ENCODE measurements at regions not wholly inside any gene's neighbourhood (a gene's known extent, or its start where the extent isn't known, plus 50 kb on each side); places are given as distances from the start of the nearest gene placed in this dataset.

DNA sequence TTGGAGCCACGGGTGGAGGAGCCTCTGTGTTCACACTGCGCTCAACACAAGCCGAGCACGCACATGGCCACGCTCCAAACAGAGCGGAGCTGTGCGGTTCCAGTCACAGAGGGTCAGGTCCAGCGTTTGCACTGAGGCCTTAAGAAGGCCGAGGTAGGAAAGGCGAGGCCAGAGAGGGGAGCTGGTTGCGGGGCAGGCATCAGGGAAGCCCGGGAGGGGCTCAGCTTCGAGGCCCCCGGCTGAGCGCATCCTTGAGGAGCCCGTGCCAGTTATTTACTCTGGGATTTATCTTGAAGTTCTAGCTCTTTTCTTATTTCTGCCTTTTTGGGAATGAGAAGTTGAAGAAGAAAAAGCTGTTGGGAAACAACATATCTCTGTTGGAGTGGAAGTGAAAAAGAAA lies 140.8 kb downstream of the IRX1 start:
- TF ChIP-seq, protein P1, sequence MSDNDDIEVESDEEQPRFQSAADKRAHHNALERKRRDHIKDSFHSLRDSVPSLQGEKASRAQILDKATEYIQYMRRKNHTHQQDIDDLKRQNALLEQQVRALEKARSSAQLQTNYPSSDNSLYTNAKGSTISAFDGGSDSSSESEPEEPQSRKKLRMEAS (IDR thresholded peaks at IDR 0.05): no peak
- TF ChIP-seq TEAD4 (IDR thresholded peaks at IDR 0.05): no peak
- no peak for TF ChIP-seq TCF12 (IDR thresholded peaks at IDR 0.05; ENCODE audit: low read depth)

Data from Ishikawa (cell line).